K562 (cell line): ENCODE measurements at regions not wholly inside any gene's neighbourhood (a gene's known extent, or its start where the extent isn't known, plus 50 kb on each side); places are given as distances from the start of the nearest gene placed in this dataset.

Experiments used
- ATAC-seq: fragments of 200-7000 bp; cut with Tn5 transposase; 3 replicates; pipeline ENCODE4 v1.9.1; 2020; ENCODE audit warnings: moderate library complexity
- BruUV-seq: library from RNA; stranded (reverse); fragments of 400-500 nt; replicated peaks from 2 replicates; lab custom pipeline; 2021; lab: Mats Ljungman, UMichigan
- CTCF ChIA-PET: fragments of 300-600 bp; formaldehyde crosslinking; extraction: SDS; loops from one replicate; lab custom pipeline; 2021; ENCODE audit warnings: low intra/inter-chr PET ratio; lab: Yijun Ruan, JAX
- POLR2A ChIA-PET: fragments of 300-600, 350-650 bp; sonication (Branson Sonifier 250); formaldehyde crosslinking; extraction: SDS; loops from one replicate; lab custom pipeline; 2021; ENCODE audit warnings: antibody characterized with exemption, inconsistent platforms; lab: Yijun Ruan, JAX
- DNase-seq, 4 experiments: peaks; one replicate each; pipeline versions ENCODE4 v3.0.0 to v3.0.0-alpha.2; 2011 to 2018; ENCODE audit warnings: low spot score in 3 of 4, mixed read lengths in 3 of 4; ENCODE audit errors: extremely low read depth in 1 of 4
- FAIRE-seq: peaks from 2 replicates; lab custom pipeline; 2011; peaks lifted over from hg19 to GRCh38; lab: Jason Lieb, UNC
- H2AFZ ChIP-seq: 2 replicates; pipeline ENCODE4 v1.6.0; 2011; ENCODE audit warnings: low read depth, low read length, control low read depth, inconsistent platforms
- H3K27ac ChIP-seq: fragments of 200-600 bp; 3 replicates; pipeline ENCODE4 v1.8.0; 2011; ENCODE audit warnings: low read depth, mild to moderate bottlenecking, control low read depth, inconsistent platforms, low read length, moderate library complexity, mixed read lengths; ENCODE audit errors: extremely low read depth
- H3K27me3 ChIP-seq, 2 experiments: fragments of 300-600 bp in 1 of 2; 2 replicates in 1 of 2; 3 replicates in 1 of 2; pipeline versions ENCODE4 v1.6.0 to v1.8.0; 2011; ENCODE audit warnings: inconsistent platforms in 2 of 2, low read length in 2 of 2, mild to moderate bottlenecking in 1 of 2, mixed read lengths in 1 of 2, moderate library complexity in 1 of 2; ENCODE audit not compliant: control insufficient read depth in 2 of 2, insufficient read depth in 2 of 2
- H3K36me3 ChIP-seq: fragments of 300-600 bp; 3 replicates; pipeline ENCODE4 v1.8.0; 2011; ENCODE audit warnings: mild to moderate bottlenecking, low read length, inconsistent platforms; ENCODE audit not compliant: control insufficient read depth, insufficient read depth
- H3K4me1 ChIP-seq, 2 experiments: fragments of 200-600 bp in 1 of 2; replicated peaks in 1 of 2; 2 replicates in 1 of 2; 3 replicates in 1 of 2; pipeline versions ENCODE4 v1.5.1 to v1.8.0; 2011; ENCODE audit warnings: inconsistent platforms in 2 of 2, low read length in 2 of 2, mild to moderate bottlenecking in 1 of 2, mixed read lengths in 1 of 2, moderate library complexity in 1 of 2; ENCODE audit not compliant: control insufficient read depth in 2 of 2, insufficient read depth in 2 of 2
- H3K4me2 ChIP-seq: 2 replicates; pipeline ENCODE4 v1.6.1; 2011; ENCODE audit warnings: low read length, control low read depth, inconsistent platforms, mixed read lengths; ENCODE audit not compliant: insufficient read depth
- H3K4me3 ChIP-seq: fragments of 200-600 bp; sonication (generic), shearing (Covaris generic); 2 replicates; pipeline ENCODE4 v1.5.1; 2016; ENCODE audit warnings: control low read depth, inconsistent platforms
- H3K79me2 ChIP-seq: fragments of 200-600 bp; 3 replicates; pipeline ENCODE4 v1.8.0; 2011; ENCODE audit warnings: low read length, inconsistent platforms; ENCODE audit not compliant: control insufficient read depth, insufficient read depth
- H3K9ac ChIP-seq, 2 experiments: 2 replicates each; pipeline versions ENCODE4 v1.6.0 to v1.6.1; 2011; ENCODE audit warnings: low read depth in 2 of 2, low read length in 2 of 2, control low read depth in 1 of 2, inconsistent platforms in 1 of 2, mild to moderate bottlenecking in 1 of 2, mixed read lengths in 1 of 2; ENCODE audit not compliant: insufficient read depth in 1 of 2
- H3K9me1 ChIP-seq: one replicate; pipeline ENCODE4 v1.6.0; 2011; ENCODE audit warnings: inconsistent platforms, mild to moderate bottlenecking, low read length, moderate library complexity; ENCODE audit not compliant: control insufficient read depth, insufficient read depth
- H3K9me3 ChIP-seq: replicated peaks from 2 replicates; pipeline ENCODE4 v1.5.1; 2011; ENCODE audit warnings: low read depth, low read length, inconsistent platforms; ENCODE audit not compliant: control insufficient read depth, insufficient read depth
- H4K20me1 ChIP-seq: replicated peaks from 2 replicates; pipeline ENCODE4 v1.6.1; 2011; ENCODE audit warnings: low read length, inconsistent platforms, mixed read lengths; ENCODE audit not compliant: control insufficient read depth, insufficient read depth
- HMGN3 ChIP-seq: IDR thresholded peaks from 2 replicates; pipeline ENCODE4 v1.6.1; 2011; ENCODE audit warnings: borderline replicate concordance, low read depth, mild to moderate bottlenecking, mixed read lengths, low read length; ENCODE audit not compliant: insufficient read length; ENCODE audit errors: extremely low read depth
- IFI16 ChIP-seq: fragments of 250-450 bp; sonication (Bioruptor Pico); IDR thresholded peaks from 2 replicates; pipeline ENCODE4 v2.1.2; 2022; ENCODE audit warnings: mild to moderate bottlenecking, inconsistent platforms
- SNIP1 ChIP-seq: fragments of 450-650 bp; IDR thresholded peaks from 2 replicates; pipeline ENCODE4 v1.7.1; 2017; ENCODE audit warnings: low read depth, mild to moderate bottlenecking
- SP2 ChIP-seq: IDR thresholded peaks from 2 replicates; pipeline ENCODE4 v1.6.1; 2011; ENCODE audit warnings: mild to moderate bottlenecking, low read depth, low read length, moderate library complexity; ENCODE audit not compliant: poor library complexity, severe bottlenecking; ENCODE audit errors: extremely low read depth
- TAF15 ChIP-seq: fragments of 200-400 bp; formaldehyde crosslinking; IDR thresholded peaks from 2 replicates; pipeline ENCODE4 v1.6.1; 2017; ENCODE audit warnings: mild to moderate bottlenecking, low read depth, low read length, moderate library complexity
- TEAD1 ChIP-seq, 2 experiments: fragments of 450-650 bp in 1 of 2; sonication (generic) in 1 of 2; formaldehyde crosslinking; IDR thresholded peaks; 2 replicates each; pipeline versions ENCODE4 v1.4.0 to v1.8.0; 2020 to 2022; ENCODE audit warnings: mild to moderate bottlenecking in 2 of 2, missing genetic modification reagents in 1 of 2
- THAP7 ChIP-seq: fragments of 250-450 bp; sonication (Bioruptor Pico); IDR thresholded peaks from 2 replicates; pipeline ENCODE4 v1.5.0; 2021
- ZNF134 ChIP-seq: fragments of 250-450 bp; sonication (Bioruptor Pico); conservative IDR thresholded peaks from 2 replicates; pipeline ENCODE4 v1.4.0; 2020
- WGBS: fragments of 100-300 bp; shearing (Covaris generic); methylation state at CpG from one replicate; pipeline ENCODE4 v1.1.6; 2016; ENCODE audit warnings: low coverage, mixed read lengths; ENCODE audit not compliant: insufficient coverage; ENCODE audit errors: missing lambda C conversion rate; 5-methylcytosine and 5-hydroxymethylcytosine counted together
- in situ Hi-C: fragments of 300-500 bp; cut with MboI; formaldehyde crosslinking; loops from 4 replicates; pipeline ENCODE4 v1.15.0; 2018; ENCODE audit warnings: inconsistent platforms, mixed read lengths
- intact Hi-C: fragments of 100-400 bp; cut with micrococcal nuclease; formaldehyde crosslinking; loops from 2 replicates; pipeline ENCODE4 v1.14.2; 2022
- TF ChIP-seq, protein P1 (sequence below), 2 experiments: fragments of 250-450 bp in 1 of 2; fragments of 450-650 bp in 1 of 2; sonication (Bioruptor Pico) in 1 of 2; IDR thresholded peaks; 2 replicates each; pipeline versions ENCODE4 v1.6.1 to v1.8.0; 2016 to 2021; ENCODE audit warnings: mild to moderate bottlenecking in 2 of 2, moderate library complexity in 2 of 2, missing compliant biosample characterization in 1 of 2, missing genetic modification characterization in 1 of 2

DNA sequence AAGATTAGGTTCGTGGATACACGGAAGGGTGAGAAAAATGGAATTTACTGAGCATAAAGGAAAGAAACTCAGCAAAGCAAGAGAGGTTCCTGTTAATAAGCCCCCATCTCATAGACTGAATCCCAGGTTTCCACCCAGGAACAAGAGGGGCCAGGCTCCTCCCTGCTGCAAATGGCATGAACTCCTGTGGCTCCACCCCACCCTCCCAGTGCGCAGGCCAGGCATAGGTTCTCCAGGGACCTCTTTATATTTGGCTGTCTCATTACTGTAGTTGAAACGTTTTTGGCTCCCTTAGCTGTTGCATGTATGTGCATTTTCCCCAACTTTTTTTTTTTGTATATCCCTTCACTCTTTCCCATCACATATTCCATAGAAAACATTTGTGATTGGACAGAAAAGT is 217.8 kb upstream of the NRP1 start:
- ATAC-seq (no peak), FAIRE-seq (no peak)
- Histone ChIP-seq H2AFZ (no peak overlapping the region), H3K9me1 (no peaks in the 10 kb centered on the region), H3K79me2 (no peaks in the 10 kb centered on the region), H3K27ac (no peak overlapping the region), H3K4me2 (no peak overlapping the region)
- POLR2A ChIA-PET = no interaction called here
- TF ChIP-seq THAP7 (CRISPR knock-in tag) (no peak), SP2 (no peak), IFI16 (CRISPR knock-in tag) (no peak), TAF15 (no peak), TEAD1 (CRISPR knock-in tag; IDR thresholded peaks at IDR 0.05) (no peak), ZNF134 (CRISPR knock-in tag) (no peak), SNIP1 (no peak), HMGN3 (no peak)
- TF ChIP-seq, protein P1, sequence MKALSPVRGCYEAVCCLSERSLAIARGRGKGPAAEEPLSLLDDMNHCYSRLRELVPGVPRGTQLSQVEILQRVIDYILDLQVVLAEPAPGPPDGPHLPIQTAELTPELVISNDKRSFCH (CRISPR knock-in tag; IDR thresholded peaks at IDR 0.05) = no peak
- TF ChIP-seq, protein P1 (tag; IDR thresholded peaks at IDR 0.05) = no peak
- TF ChIP-seq, all 486 proteins: peak for 0
- no peaks in the 10 kb centered on the region for H3K36me3 ChIP-seq
- H3K9me3 ChIP-seq = no peaks in the 10 kb centered on the region
- H3K27me3 ChIP-seq = peaks cover 0 to 4% of the 10 kb centered on the region in 2 experiments; a peak in 2 of 5 replicates
- H3K4me1 ChIP-seq = no peaks in the 10 kb centered on the region
- in situ Hi-C loops = no loop called here
- CTCF ChIA-PET = no interaction called here
- intact Hi-C loops = no loop called here
- no TSS peak for BruUV-seq
- DNase-seq = no peak
- WGBS = 3% methylated on average over 4 of the region's 4 CpGs
- H3K9ac ChIP-seq = no peak overlapping the region
- no peaks in the 10 kb centered on the region for H4K20me1 ChIP-seq
- H3K4me3 ChIP-seq = no peak overlapping the region
